Stimulated activated CD4-positive, alpha-beta T cell treated with anti-CD3 and anti-CD28 coated beads, Interleukin-4, amount 100 ng/mL, for 4 hours (primary cell): ENCODE measurements at regions not wholly inside any gene's neighbourhood (a gene's known extent, or its start where the extent isn't known, plus 50 kb on each side); places are given as distances from the start of the nearest gene placed in this dataset.

Experiments
- DNase-seq, 2 experiments: peaks; one replicate each; pipeline ENCODE4 v3.0.0-alpha.2; 2020

DNA sequence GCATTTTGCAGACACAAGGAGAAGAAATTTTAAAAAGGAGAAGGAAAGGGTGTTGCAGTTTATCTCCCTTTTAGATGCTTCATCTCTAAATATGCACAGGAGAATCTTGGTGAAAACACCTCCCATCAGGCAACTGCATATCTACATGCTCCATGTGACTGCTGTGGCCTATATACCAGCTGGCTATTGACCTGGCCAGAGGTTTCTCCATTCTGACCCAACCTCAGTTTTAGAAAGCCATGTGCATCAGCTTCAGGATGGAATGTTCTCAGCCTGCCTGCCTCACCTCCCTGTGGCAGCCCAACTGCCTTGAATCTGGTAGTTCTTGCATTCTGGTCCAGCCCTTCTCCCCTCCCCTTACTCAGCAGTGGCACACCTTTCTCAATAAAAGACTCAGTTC, 1958.8 kb upstream of the CELF4 start:
- no peak for DNase-seq

DNA sequence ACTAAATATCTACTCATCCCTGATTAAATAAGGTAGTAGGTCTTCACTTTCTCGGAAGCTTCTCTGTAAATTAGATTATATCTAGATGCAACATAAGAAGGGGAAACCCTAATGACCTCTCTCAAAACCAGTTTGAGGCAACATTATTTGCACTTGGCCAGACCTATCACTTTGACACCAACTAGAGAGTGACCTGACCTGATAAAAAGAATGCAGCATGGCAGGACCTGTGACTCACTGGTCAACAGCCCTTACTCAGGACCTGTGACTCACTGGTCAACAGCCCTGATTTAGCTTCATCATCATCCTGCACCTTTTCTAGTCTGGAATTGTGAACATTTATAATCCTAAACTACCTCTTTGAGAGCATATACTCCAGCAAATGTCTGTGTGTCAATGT, 1957.7 kb upstream of the CELF4 start:
- no peak for DNase-seq

- DNase-seq = no peak
Measured at GRCh38 chr18:39521164-39521563, 1955.6 kb upstream of the CELF4 start.

- DNase-seq = no peak
Measured at GRCh38 chr18:39519741-39520140, 1954.1 kb upstream of the CELF4 start.

GRCh38 chr18:39515299-39515698, 1949.7 kb upstream of the CELF4 start:
- DNase-seq = no peak

DNA sequence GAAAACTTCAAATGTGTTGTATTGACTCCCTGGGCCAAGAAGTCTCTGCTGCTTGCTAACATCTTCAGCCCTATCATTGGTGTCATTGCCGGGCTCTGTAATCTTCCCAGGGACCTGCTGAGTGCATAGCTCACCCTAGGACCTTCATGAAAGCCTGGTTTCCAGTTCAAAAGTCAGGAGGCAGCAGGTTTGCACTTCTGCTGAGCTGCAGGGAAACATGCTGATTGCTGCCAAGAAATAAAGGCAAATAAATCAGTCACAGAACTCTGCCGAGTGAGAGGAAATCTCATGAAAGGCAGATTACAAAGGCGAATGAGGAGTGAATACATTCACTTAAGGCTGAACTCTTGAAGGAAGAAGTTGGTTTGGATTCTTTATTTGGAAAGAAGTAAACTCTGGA, 1947.6 kb upstream of the CELF4 start:
- DNase-seq = no peak

DNA sequence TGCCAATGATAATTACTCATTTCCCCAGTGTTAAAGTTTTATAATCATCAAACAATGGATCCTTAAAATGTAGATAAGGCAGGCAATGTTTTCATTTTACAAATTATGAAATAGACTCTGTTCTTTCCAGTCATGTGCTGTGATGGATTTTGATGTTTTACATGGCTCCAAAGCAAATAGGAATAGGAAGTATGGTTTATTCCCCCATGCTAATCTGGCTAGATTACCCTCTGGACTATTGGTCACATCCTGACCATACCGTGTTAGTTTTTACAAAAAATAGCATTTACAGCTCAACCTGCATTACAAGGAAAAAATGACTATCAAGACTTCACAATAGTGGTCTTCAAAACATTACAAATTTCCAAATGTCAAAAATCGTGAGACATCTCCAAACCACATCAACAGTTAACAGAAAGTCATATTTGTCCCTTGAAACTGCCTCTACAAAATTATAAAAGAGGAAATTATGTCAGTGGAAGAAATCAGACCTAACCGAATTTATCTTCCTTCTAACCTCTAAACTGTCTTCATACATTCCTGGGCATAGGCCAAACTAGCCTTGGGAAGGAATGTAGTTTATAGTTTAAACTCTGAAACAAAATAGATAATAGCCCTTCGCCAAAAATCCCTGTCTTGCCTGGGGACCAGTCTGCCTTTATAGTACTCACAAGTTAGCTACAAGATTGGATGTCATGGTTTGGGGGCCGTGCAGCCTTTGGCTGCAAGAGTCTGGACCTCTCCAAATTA, 1941.2 kb upstream of the CELF4 start:
- no peak for DNase-seq

- no peak for DNase-seq
Measured at GRCh38 chr18:39500306-39500705, 1934.7 kb upstream of the CELF4 start.

DNA sequence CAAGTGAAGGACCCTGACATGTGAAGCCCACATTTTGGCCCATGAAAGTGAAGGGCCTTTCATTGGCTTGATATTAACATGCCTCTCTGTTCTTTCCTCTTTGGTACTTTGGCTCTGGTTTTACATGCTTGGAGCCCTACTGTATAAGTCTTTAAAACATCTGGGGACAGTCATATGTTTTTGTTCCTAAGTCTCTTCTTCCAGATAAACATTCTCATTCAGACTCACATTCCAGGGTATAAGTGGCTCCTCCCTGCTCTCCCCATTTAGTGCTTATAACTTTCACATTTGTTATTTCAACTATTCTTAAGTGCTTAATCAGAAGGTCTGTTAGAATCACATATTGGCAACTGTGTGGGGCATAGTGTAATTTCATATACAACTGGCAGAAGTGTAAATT, 1932.2 kb upstream of the CELF4 start:
- DNase-seq = no peak

- no peak for DNase-seq
Measured at GRCh38 chr18:39496986-39497385, 1931.4 kb upstream of the CELF4 start.

- no peak for DNase-seq
Measured at GRCh38 chr18:39494211-39494896, 1928.8 kb upstream of the CELF4 start.

DNA sequence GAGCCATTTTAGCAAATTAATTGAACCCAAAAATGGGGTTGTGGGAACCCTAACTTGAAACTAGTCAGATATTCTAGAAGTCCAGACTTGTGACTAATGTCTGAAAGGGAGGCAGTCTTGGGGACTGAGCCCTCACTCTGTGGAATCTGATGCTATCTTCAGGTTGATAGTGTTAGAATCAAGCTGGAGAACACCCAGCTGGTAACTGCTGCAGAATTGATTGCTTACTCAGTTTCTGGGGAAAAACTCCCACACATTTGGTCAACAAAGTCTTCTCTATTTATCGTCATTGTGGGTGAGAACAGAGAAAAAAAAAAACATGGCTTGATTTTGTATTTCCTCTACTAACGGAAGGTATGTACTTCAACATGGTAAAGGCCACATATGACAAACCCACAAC, 1925.8 kb upstream of the CELF4 start:
- DNase-seq = no peak

DNA sequence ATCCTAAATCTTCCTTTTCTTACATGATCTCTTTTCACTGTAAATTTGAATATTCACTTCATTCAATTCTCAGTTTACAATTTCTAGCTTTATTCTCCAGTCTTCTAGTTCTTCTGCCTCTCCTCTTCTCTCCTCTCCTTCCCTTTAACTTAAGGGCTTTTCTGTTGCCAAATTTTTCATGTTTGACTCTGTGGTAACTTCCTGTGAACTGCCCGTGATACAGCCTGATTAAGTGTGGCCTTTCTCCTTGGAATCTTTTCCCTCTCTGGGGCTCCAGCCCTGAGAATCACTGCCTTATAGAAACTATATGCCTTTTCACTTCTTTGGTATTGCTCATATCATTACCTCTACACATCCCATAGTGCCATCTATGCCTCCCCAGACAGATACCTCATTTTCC, 1923.8 kb upstream of the CELF4 start:
- DNase-seq = no peak

DNA sequence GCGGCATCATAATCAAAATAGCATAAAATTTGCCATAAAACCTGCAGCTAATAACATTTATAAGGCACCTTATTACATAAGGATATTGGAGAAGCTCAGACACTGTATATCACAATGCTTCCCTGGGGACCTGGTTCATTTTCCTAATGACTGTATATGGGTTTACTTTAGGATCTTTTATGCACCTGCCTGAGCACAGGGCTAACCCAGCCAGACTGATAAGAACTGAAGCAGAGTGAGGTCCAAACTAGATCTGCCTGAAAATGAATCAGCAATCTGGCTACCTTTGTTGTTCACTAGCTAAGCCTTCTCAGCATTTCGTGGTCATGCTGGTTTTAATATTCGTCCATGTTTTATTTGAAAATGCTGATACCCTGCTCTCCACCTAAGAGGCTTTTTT, 1922.3 kb upstream of the CELF4 start:
- DNase-seq = no peak

GRCh38 chr18:39486268-39486667, 1920.7 kb upstream of the CELF4 start:
- DNase-seq = no peak

- no peak for DNase-seq
Measured at GRCh38 chr18:39485696-39486095, 1920.1 kb upstream of the CELF4 start.

GRCh38 chr18:39481281-39481680, 1915.7 kb upstream of the CELF4 start:
- no peak for DNase-seq

GRCh38 chr18:39480494-39481195, 1915.0 kb upstream of the CELF4 start:
- no peak for DNase-seq

DNA sequence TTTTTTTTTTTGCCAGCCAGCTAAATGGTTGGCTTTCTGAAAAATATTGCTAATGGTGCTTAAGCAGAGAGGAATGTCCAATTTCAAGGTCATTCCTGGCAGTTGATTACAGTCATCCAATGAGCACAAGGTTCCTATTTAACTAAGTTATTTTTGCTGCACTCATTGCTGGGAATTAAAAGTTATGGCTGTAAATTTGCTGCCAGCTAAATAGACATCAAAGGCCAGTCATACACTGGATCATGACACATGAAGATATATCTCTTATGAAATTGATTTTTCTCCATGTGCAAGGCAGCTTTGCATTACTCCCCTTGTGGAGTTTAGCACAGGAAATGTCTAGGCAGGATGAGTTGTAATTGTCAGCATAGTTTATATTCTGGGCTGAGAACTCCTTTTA, 1898.4 kb upstream of the CELF4 start:
- no peak for DNase-seq

GRCh38 chr18:39462436-39462835, 1896.8 kb upstream of the CELF4 start:
- no peak for DNase-seq

DNA sequence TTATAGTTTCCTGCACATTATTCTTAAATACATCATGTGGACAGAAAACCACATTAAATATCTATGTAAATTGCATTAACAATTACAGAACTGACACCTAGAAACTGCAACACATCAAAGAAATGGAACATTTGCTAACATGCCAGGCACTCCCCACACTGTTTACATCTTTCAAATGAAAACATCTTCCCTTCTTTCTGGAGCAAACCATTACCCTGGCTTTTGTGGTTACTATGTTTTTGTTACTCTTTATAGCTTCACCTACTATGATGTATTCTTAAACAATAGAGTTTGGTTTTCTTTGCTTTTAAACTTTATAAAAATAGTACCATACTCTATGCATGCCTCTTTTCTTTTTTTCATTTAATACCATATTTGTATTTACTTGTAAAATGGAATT, 1894.5 kb upstream of the CELF4 start:
- no peak for DNase-seq

- DNase-seq = no peak
Measured at GRCh38 chr18:39455285-39455684, 1889.7 kb upstream of the CELF4 start.

DNA sequence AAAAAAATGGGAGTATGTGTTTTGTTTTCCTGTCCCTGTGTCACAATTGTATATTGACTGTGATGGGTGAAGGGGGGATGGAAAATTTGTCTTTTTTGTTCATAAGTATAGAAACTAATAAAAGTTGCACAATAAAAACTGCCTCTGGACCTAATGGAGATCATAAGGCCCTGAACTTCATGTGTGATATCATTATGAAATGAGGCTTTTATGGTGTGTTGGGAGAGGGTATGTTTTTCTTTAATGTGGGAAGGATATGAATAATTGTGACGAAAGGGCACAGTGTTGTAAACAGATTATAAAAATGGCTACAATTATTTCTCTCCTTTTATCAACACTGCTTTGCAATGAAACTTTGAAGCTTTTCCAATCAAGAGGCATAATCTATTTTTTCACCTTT, 1889.3 kb upstream of the CELF4 start:
- DNase-seq = no peak

DNA sequence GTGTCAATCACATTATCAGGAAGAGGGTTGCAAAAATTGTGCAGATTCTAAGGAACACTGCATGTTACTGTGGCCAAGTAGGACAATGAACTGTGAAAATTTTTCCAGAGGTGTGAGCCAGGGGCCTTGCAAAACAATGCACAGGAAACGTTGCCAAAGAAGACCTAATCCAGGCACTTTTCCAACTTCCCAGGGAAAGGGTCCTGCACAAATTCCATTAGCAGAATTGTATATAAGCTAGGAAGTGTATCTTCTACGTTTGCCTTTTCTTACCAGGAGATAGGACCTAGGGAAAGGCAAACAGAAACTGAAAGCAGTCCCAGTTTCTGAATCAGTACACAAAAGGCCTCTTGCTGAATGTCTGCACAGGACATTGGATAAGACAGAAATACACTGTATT, 1888.3 kb upstream of the CELF4 start:
- DNase-seq = no peak
